ENCODE measurements at regions not wholly inside any gene's neighbourhood (a gene's known extent, or its start where the extent isn't known, plus 50 kb on each side); places are given as distances from the start of the nearest gene placed in this dataset.

DNA sequence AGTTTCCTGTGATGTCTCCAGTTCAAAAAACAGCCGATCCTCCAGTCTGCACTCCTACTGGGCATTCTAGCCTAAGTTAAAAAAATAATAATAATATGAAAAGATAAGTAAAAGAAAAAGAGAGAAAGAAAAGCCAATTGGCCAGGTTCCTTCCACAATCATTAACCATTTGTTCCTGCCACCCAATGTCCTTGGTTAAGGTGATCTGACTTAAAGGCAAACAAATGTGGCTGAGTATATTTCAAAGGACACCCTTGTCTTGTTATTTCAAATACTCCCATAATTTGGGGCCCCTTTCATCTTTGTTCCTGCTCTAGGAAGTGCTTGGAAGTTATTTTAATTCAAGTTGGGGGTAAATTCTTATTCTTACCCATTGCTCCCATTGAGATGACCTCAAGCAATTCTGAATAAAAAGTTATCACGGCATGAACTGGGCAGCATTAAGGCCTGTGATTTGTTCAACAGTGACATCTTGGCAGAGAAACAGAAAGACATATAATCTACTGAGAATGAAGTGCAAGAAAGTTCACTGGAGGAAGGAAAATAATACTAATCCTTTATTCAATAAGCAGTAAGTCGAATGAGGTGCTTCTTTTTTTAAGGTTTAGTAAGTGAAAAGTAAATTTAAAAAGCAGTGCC is 1054.5 kb upstream of the FANCL start:
- H3K4me1 ChIP-seq: no peaks in the 10 kb centered on the region
- intact Hi-C loops (cut with DNase I): no loop called here
- no peak overlapping the region for H3K27ac ChIP-seq
- no peak for DNase-seq
- no peaks in the 10 kb centered on the region for H3K9me3 ChIP-seq
- TF ChIP-seq, protein P1, sequence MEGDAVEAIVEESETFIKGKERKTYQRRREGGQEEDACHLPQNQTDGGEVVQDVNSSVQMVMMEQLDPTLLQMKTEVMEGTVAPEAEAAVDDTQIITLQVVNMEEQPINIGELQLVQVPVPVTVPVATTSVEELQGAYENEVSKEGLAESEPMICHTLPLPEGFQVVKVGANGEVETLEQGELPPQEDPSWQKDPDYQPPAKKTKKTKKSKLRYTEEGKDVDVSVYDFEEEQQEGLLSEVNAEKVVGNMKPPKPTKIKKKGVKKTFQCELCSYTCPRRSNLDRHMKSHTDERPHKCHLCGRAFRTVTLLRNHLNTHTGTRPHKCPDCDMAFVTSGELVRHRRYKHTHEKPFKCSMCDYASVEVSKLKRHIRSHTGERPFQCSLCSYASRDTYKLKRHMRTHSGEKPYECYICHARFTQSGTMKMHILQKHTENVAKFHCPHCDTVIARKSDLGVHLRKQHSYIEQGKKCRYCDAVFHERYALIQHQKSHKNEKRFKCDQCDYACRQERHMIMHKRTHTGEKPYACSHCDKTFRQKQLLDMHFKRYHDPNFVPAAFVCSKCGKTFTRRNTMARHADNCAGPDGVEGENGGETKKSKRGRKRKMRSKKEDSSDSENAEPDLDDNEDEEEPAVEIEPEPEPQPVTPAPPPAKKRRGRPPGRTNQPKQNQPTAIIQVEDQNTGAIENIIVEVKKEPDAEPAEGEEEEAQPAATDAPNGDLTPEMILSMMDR (IDR thresholded peaks at IDR 0.05): no peak
- no peak for ATAC-seq
- no peak overlapping the region for H3K4me3 ChIP-seq
- no peaks in the 10 kb centered on the region for H3K27me3 ChIP-seq (ENCODE audit: low read depth)
- no peaks in the 10 kb centered on the region for H3K36me3 ChIP-seq

DNA sequence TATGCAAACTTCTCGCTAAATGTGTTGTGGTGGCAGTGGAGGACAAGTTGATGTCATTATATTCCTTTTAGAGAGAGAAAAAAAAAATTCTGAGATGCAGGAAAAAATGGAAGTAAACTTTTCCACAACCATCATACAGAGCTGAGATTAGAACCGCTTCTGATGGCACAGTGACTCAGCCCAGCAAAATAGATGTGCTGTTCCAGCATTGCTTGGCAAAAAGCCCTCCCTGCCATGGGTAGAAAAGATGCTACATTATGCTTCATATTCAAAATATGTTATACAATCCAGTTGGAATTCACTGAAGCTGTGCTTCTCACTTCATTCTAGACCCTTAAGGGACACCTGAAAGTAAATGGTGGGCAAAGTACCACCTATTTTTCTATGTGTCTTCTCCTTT is 1047.6 kb upstream of the FANCL start:
- Histone ChIP-seq H3K27me3 (ENCODE audit: low read depth) (no peaks in the 10 kb centered on the region), H3K4me1 (no peaks in the 10 kb centered on the region), H3K36me3 (no peaks in the 10 kb centered on the region), H3K27ac (no peak overlapping the region), H3K4me3 (no peak overlapping the region), H3K9me3 (no peaks in the 10 kb centered on the region)
- intact Hi-C loops (cut with DNase I): no loop called here
- ATAC-seq (no peak), DNase-seq (no peak)
- TF ChIP-seq, protein P1 (IDR thresholded peaks at IDR 0.05): no peak

DNA sequence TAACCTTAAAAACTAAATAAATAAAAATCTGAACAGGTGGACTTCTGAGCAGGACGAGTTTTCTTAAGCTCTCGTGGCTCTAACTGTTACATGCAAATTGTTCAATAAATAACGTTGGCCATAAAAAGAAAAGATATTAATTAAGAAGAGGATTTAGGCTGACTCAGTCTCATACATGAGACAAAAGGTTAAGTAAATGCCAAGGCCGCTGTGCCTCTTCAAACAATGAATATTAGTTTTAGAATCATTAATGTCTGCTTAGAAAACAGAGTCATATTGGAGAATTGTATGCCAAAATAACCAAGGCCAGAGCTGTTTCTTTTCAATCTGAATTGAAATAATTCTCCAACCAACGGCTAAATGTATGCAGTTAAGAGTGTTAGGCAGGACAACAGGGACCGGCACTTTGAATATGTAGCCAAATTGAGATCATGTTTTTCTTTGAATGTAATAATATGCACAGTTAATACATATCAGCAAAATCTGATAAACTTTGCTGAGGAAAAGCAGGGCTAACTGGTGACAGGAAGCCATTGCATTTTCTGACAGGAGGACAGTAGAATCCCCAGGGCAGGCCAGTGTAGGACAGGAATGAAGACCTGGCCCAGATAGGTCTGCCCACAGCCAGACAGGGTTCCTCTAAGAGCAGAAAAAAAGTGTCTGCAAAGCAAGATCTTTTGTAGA is 1041.4 kb upstream of the FANCL start:
- no peak overlapping the region for H3K4me3 ChIP-seq
- no peaks in the 10 kb centered on the region for H3K27me3 ChIP-seq (ENCODE audit: low read depth)
- TF ChIP-seq, protein P1 (IDR thresholded peaks at IDR 0.05): no peak
- no peaks in the 10 kb centered on the region for H3K9me3 ChIP-seq
- no peaks in the 10 kb centered on the region for H3K4me1 ChIP-seq
- H3K27ac ChIP-seq: no peak overlapping the region
- no peak for DNase-seq
- no peak for ATAC-seq
- intact Hi-C loops (cut with DNase I): no loop called here
- no peaks in the 10 kb centered on the region for H3K36me3 ChIP-seq

DNA sequence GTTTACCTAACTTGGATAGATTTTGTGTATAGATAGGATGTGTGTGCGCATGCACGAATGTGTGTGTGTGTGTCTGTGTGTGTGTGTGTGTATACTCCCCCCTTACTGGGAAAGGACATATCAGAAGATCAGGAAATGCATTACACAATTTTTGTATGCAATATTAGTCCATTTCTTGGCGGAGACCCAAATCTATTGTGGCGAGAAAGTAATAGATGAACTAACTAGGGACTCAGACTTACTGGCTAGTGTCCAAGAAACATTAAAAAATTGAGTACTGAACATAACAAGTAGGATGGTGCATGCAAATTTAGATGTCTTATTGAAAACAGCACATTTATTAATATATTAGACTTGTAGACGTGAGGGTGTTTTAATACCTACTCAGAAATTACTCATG is 1036.5 kb upstream of the FANCL start:
- ATAC-seq: no peak
- H3K9me3 ChIP-seq: no peaks in the 10 kb centered on the region

DNA sequence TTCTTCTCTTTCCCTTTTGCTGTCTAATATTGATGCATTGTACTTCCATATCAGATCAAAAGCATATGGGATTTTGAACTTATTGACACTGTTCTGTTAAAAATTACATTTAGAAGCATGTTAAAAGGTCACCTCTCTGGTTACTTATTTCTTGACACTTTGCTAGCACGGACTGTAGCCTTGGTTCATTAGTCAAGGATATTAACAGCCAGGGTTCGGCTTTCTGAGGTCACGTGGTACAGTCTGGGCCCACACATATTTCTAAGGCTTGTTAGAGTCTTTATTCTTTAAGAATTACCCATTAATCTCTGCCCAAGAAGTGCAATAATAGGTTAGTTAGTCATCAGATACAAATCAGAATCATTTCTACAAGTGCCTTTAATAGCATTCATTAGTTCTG is 1035.8 kb upstream of the FANCL start:
- no peak for ATAC-seq
- H3K4me3 ChIP-seq: no peak overlapping the region
- intact Hi-C loops (cut with DNase I): no loop called here

More for the DNA sequence above, 1036.5 kb upstream of the FANCL start:
- H3K36me3 ChIP-seq: no peaks in the 10 kb centered on the region
- DNase-seq: no peak
- no peak overlapping the region for H3K4me3 ChIP-seq
- TF ChIP-seq, protein P1 (IDR thresholded peaks at IDR 0.05): no peak
- no peak overlapping the region for H3K27ac ChIP-seq
- H3K4me1 ChIP-seq: no peaks in the 10 kb centered on the region
- intact Hi-C loops (cut with DNase I): no loop called here
- H3K27me3 ChIP-seq (ENCODE audit: low read depth): no peaks in the 10 kb centered on the region

More for the DNA sequence above, 1035.8 kb upstream of the FANCL start:
- TF ChIP-seq, protein P1 (IDR thresholded peaks at IDR 0.05): no peak
- DNase-seq: no peak
- Histone ChIP-seq H3K27ac (no peak overlapping the region), H3K9me3 (no peaks in the 10 kb centered on the region), H3K27me3 (ENCODE audit: low read depth) (no peaks in the 10 kb centered on the region), H3K36me3 (no peaks in the 10 kb centered on the region), H3K4me1 (no peaks in the 10 kb centered on the region)
